SU-DHL-6 (cell line): ENCODE measurements at regions not wholly inside any gene's neighbourhood (a gene's known extent, or its start where the extent isn't known, plus 50 kb on each side); places are given as distances from the start of the nearest gene placed in this dataset.

Experiments used
- EZH2phosphoT487 ChIP-seq: fragments of 200-600 bp; sonication (generic), shearing (Covaris generic); conservative IDR thresholded peaks from 2 replicates; pipeline ENCODE4 v1.6.1; 2018; ENCODE audit warnings: mild to moderate bottlenecking, antibody characterized with exemption, low read length, moderate library complexity, mixed read lengths
- TF ChIP-seq, protein P1 (sequence below): fragments of 200-600 bp; sonication (generic); IDR thresholded peaks from one replicate; pipeline ENCODE4 v1.5.1; 2017; ENCODE audit warnings: antibody characterized with exemption, mild to moderate bottlenecking, low read length, moderate library complexity; ENCODE audit not compliant: insufficient read depth, poor library complexity, severe bottlenecking

GRCh38 chr14:54116198-54116885, 159.7 kb upstream of the BMP4 start:
- TF ChIP-seq, protein P1, sequence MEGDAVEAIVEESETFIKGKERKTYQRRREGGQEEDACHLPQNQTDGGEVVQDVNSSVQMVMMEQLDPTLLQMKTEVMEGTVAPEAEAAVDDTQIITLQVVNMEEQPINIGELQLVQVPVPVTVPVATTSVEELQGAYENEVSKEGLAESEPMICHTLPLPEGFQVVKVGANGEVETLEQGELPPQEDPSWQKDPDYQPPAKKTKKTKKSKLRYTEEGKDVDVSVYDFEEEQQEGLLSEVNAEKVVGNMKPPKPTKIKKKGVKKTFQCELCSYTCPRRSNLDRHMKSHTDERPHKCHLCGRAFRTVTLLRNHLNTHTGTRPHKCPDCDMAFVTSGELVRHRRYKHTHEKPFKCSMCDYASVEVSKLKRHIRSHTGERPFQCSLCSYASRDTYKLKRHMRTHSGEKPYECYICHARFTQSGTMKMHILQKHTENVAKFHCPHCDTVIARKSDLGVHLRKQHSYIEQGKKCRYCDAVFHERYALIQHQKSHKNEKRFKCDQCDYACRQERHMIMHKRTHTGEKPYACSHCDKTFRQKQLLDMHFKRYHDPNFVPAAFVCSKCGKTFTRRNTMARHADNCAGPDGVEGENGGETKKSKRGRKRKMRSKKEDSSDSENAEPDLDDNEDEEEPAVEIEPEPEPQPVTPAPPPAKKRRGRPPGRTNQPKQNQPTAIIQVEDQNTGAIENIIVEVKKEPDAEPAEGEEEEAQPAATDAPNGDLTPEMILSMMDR = no peak
- TF ChIP-seq EZH2phosphoT487 = no peak
